ENCODE measurements at regions not wholly inside any gene's neighbourhood (a gene's known extent, or its start where the extent isn't known, plus 50 kb on each side); places are given as distances from the start of the nearest gene placed in this dataset.

- no peak for TF ChIP-seq POLR2A (IDR thresholded peaks at IDR 0.05; ENCODE audit: low read depth)
- no peak for TF ChIP-seq POLR2AphosphoS5 (IDR thresholded peaks at IDR 0.05)
- TF ChIP-seq CTCF (IDR thresholded peaks at IDR 0.05), result no peak
Observed at GRCh38 chr15:37870711-37871110, 63.7 kb upstream of the TMCO5A start.
